GM06990 (cell line): ENCODE measurements at regions not wholly inside any gene's neighbourhood (a gene's known extent, or its start where the extent isn't known, plus 50 kb on each side); places are given as distances from the start of the nearest gene placed in this dataset.

ENCODE experiments used
- DNase-seq: peaks from one replicate; pipeline ENCODE4 v3.0.0-alpha.2; 2011; ENCODE audit not compliant: insufficient read length; ENCODE audit errors: extremely low read depth
- H3K27me3 ChIP-seq: replicated peaks from 2 replicates; pipeline ENCODE4 v1.6.0; 2011; ENCODE audit warnings: low read length; ENCODE audit not compliant: control insufficient read depth, insufficient read depth
- H3K36me3 ChIP-seq: 2 replicates; pipeline ENCODE4 v1.5.1; 2011; ENCODE audit warnings: low read length; ENCODE audit not compliant: control insufficient read depth, insufficient read depth
- H3K4me3 ChIP-seq: replicated peaks from 2 replicates; pipeline ENCODE4 v1.5.1; 2011; ENCODE audit warnings: low read depth, mild to moderate bottlenecking, control low read depth, low read length
- CTCF ChIP-seq: IDR thresholded peaks from 2 replicates; pipeline ENCODE4 v1.5.1; 2011; ENCODE audit warnings: low read length, control low read depth, mild to moderate bottlenecking, inconsistent platforms; ENCODE audit not compliant: insufficient read depth, poor library complexity, severe bottlenecking

- Histone ChIP-seq H3K27me3 (no peaks in the 10 kb centered on the region; the same call in 1 of the 2 replicates), H3K4me3 (no peak overlapping the region), H3K36me3 (no peaks in the 10 kb centered on the region)
- TF ChIP-seq CTCF: no peak
- DNase-seq: no peak
Measured at GRCh38 chr1:221118938-221119320, 239.7 kb downstream of the HLX start.

- no peak for DNase-seq
- no peak for TF ChIP-seq CTCF
- Histone ChIP-seq H3K4me3 (no peak overlapping the region), H3K27me3 (no peaks in the 10 kb centered on the region; the same call in 1 of the 2 replicates), H3K36me3 (no peaks in the 10 kb centered on the region)
Measured at GRCh38 chr1:221122501-221122900, 243.3 kb downstream of the HLX start.

- Histone ChIP-seq H3K27me3 (no peaks in the 10 kb centered on the region), H3K4me3 (no peak overlapping the region), H3K36me3 (no peaks in the 10 kb centered on the region)
- no peak for DNase-seq
- TF ChIP-seq CTCF: no peak
Measured at GRCh38 chr1:221125976-221126375, 246.7 kb downstream of the HLX start.

GRCh38 chr1:221137666-221138065 lies 258.4 kb downstream of the HLX start:
- Histone ChIP-seq H3K4me3 (no peak overlapping the region), H3K36me3 (no peaks in the 10 kb centered on the region), H3K27me3 (no peaks in the 10 kb centered on the region)
- TF ChIP-seq CTCF: no peak
- no peak for DNase-seq

GRCh38 chr1:221138516-221138915 lies 259.3 kb downstream of the HLX start:
- Histone ChIP-seq H3K27me3 (no peaks in the 10 kb centered on the region), H3K4me3 (no peak overlapping the region), H3K36me3 (no peaks in the 10 kb centered on the region)
- DNase-seq: no peak
- TF ChIP-seq CTCF: no peak

GRCh38 chr1:221139991-221140390 lies 260.7 kb downstream of the HLX start:
- DNase-seq: no peak
- no peaks in the 10 kb centered on the region for H3K36me3 ChIP-seq
- no peaks in the 10 kb centered on the region for H3K27me3 ChIP-seq
- TF ChIP-seq CTCF: no peak
- H3K4me3 ChIP-seq: no peak overlapping the region
